Endodermal cell (in vitro differentiated cells): ENCODE measurements at regions not wholly inside any gene's neighbourhood (a gene's known extent, or its start where the extent isn't known, plus 50 kb on each side); places are given as distances from the start of the nearest gene placed in this dataset.
A peak's percentile ranks its signal among the peaks of the same experiment; 100 is the strongest.

ENCODE experiments used
- DNase-seq: peaks from one replicate; pipeline ENCODE4 v3.0.0-alpha.2; 2017
- H3K27ac ChIP-seq: 2 replicates; pipeline ENCODE4 v1.5.1; 2013; ENCODE audit warnings: mild to moderate bottlenecking, low read depth, low read length, moderate library complexity
- H3K27me3 ChIP-seq: 2 replicates; pipeline ENCODE4 v1.6.1; 2013; ENCODE audit warnings: mild to moderate bottlenecking, low read length, moderate library complexity; ENCODE audit not compliant: insufficient read depth, control insufficient read depth, poor library complexity, severe bottlenecking
- H3K36me3 ChIP-seq: 2 replicates; pipeline ENCODE4 v1.7.0; 2013; ENCODE audit warnings: mild to moderate bottlenecking, low read length, moderate library complexity; ENCODE audit not compliant: control insufficient read depth, insufficient read depth
- H3K4me1 ChIP-seq: one replicate; pipeline ENCODE4 v1.7.0; 2013; ENCODE audit warnings: low read length; ENCODE audit not compliant: control insufficient read depth, insufficient read depth
- H3K4me3 ChIP-seq: 2 replicates; pipeline ENCODE4 v1.5.1; 2013; ENCODE audit warnings: mild to moderate bottlenecking, low read length, moderate library complexity
- H3K9ac ChIP-seq: 2 replicates; pipeline ENCODE4 v1.6.1; 2013; ENCODE audit warnings: mild to moderate bottlenecking, low read length, moderate library complexity; ENCODE audit not compliant: poor library complexity, severe bottlenecking; ENCODE audit errors: extremely low read depth
- H3K9me3 ChIP-seq: 2 replicates; pipeline ENCODE4 v1.6.1; 2013; ENCODE audit warnings: mild to moderate bottlenecking, low read length, moderate library complexity; ENCODE audit not compliant: control insufficient read depth
- H3K27ac Mint-ChIP-seq: 2 replicates; pipeline ENCODE4 v1.8.0; 2020; ENCODE audit warnings: mixed read lengths
- H3K27me3 Mint-ChIP-seq: 2 replicates; pipeline ENCODE4 v1.8.0; 2021; ENCODE audit warnings: mild to moderate bottlenecking, mixed read lengths; ENCODE audit not compliant: insufficient read depth
- H3K36me3 Mint-ChIP-seq: 2 replicates; pipeline ENCODE4 v1.8.0; 2020; ENCODE audit warnings: low read depth, mixed read lengths
- H3K4me1 Mint-ChIP-seq: 2 replicates; pipeline ENCODE4 v1.8.0; 2020; ENCODE audit warnings: mixed read lengths
- H3K4me3 Mint-ChIP-seq: 2 replicates; pipeline ENCODE4 v1.8.0; 2020; ENCODE audit warnings: mild to moderate bottlenecking, moderate library complexity, mixed read lengths
- H3K9me3 Mint-ChIP-seq: 2 replicates; pipeline ENCODE4 v1.8.0; 2020; ENCODE audit warnings: mild to moderate bottlenecking, mixed read lengths
- CTCF ChIP-seq: fragments of 200-600 bp; sonication (generic); conservative IDR thresholded peaks from 2 replicates; pipeline ENCODE4 v1.5.0; 2021; ENCODE audit warnings: antibody characterized with exemption, mild to moderate bottlenecking
- WGBS, 2 experiments: methylation state at CpG; one replicate each; pipeline versions ENCODE4 v1.1.5 to v1.1.7; 2013; ENCODE audit warnings: missing lambda C conversion rate in 2 of 2, mixed read lengths in 1 of 2; ENCODE audit not compliant: insufficient coverage in 1 of 2, insufficient read length in 1 of 2; 5-methylcytosine and 5-hydroxymethylcytosine counted together

GRCh38 chr11:27218421-27219038, 144.5 kb downstream of the CCDC34 start:
- 87 to 88% methylated on average over 3 of the region's 3 CpGs for WGBS, 2 experiments
- no peak overlapping the region for H3K9ac ChIP-seq
- TF ChIP-seq CTCF, result no peak
- no peaks in the 10 kb centered on the region for H3K27me3 Mint-ChIP-seq
- peaks cover 8% of the 10 kb centered on the region for H3K9me3 ChIP-seq
- H3K9me3 Mint-ChIP-seq, result peaks cover 1% of the 10 kb centered on the region
- peaks cover 10% of the 10 kb centered on the region for H3K4me1 ChIP-seq
- peaks cover 23% of the 10 kb centered on the region for H3K36me3 Mint-ChIP-seq
- H3K4me3 Mint-ChIP-seq, result peak overlapping the region; percentile 78
- H3K4me3 ChIP-seq, result peak overlapping the region; percentile 74
- H3K27ac Mint-ChIP-seq, result peak overlapping the region; percentile 52
- no peak for DNase-seq
- H3K27me3 ChIP-seq, result no peaks in the 10 kb centered on the region
- peaks cover 36% of the 10 kb centered on the region for H3K4me1 Mint-ChIP-seq
- no peak overlapping the region for H3K27ac ChIP-seq
- no peaks in the 10 kb centered on the region for H3K36me3 ChIP-seq

GRCh38 chr11:27217948-27218420, 145.0 kb downstream of the CCDC34 start:
- no peaks in the 10 kb centered on the region for H3K36me3 ChIP-seq
- DNase-seq, result no peak
- peaks cover 8% of the 10 kb centered on the region for H3K9me3 ChIP-seq
- no peak for TF ChIP-seq CTCF
- H3K4me3 ChIP-seq, result peak overlapping the region; percentile 74
- H3K27me3 Mint-ChIP-seq, result no peaks in the 10 kb centered on the region
- H3K4me3 Mint-ChIP-seq, result peak overlapping the region; percentile 78
- H3K9ac ChIP-seq, result no peak overlapping the region
- peaks cover 1% of the 10 kb centered on the region for H3K9me3 Mint-ChIP-seq
- H3K36me3 Mint-ChIP-seq, result peaks cover 24% of the 10 kb centered on the region
- H3K27me3 ChIP-seq, result no peaks in the 10 kb centered on the region
- WGBS, 2 experiments, result 75% methylated on average over 1 of the region's 1 CpG; no CpG with 5 or more reads in 1 of the 2 experiments
- no peak overlapping the region for H3K27ac Mint-ChIP-seq
- H3K27ac ChIP-seq, result no peak overlapping the region
- peaks cover 15% of the 10 kb centered on the region for H3K4me1 ChIP-seq
- peaks cover 41% of the 10 kb centered on the region for H3K4me1 Mint-ChIP-seq

GRCh38 chr11:27217496-27217895, 145.5 kb downstream of the CCDC34 start:
- peaks cover 1% of the 10 kb centered on the region for H3K9me3 Mint-ChIP-seq
- 96 to 100% methylated on average over 1 to 2 of the region's 2 CpGs for WGBS, 2 experiments
- no peaks in the 10 kb centered on the region for H3K27me3 Mint-ChIP-seq
- no peak overlapping the region for H3K27ac Mint-ChIP-seq
- peaks cover 8% of the 10 kb centered on the region for H3K9me3 ChIP-seq
- DNase-seq, result no peak
- H3K27ac ChIP-seq, result no peak overlapping the region
- H3K4me3 Mint-ChIP-seq, result peak overlapping the region; percentile 78
- TF ChIP-seq CTCF, result no peak
- H3K36me3 ChIP-seq, result no peaks in the 10 kb centered on the region
- H3K27me3 ChIP-seq, result no peaks in the 10 kb centered on the region
- no peak overlapping the region for H3K9ac ChIP-seq
- H3K4me1 ChIP-seq, result peaks cover 15% of the 10 kb centered on the region
- H3K4me3 ChIP-seq, result peak overlapping the region; percentile 74
- peaks cover 28% of the 10 kb centered on the region for H3K36me3 Mint-ChIP-seq
- H3K4me1 Mint-ChIP-seq, result peaks cover 44% of the 10 kb centered on the region
